Hepatocyte (in vitro differentiated cells): ENCODE measurements at regions not wholly inside any gene's neighbourhood (a gene's known extent, or its start where the extent isn't known, plus 50 kb on each side); places are given as distances from the start of the nearest gene placed in this dataset.

Source experiments
- DNase-seq: peaks from one replicate; pipeline ENCODE4 v3.0.0-alpha.2; 2016; ENCODE audit warnings: low spot score
- H2AFZ ChIP-seq: fragments of 200-600 bp; sonication (generic); 2 replicates; pipeline ENCODE4 v1.6.0; 2016; ENCODE audit warnings: antibody characterized with exemption, mild to moderate bottlenecking
- H3K27ac ChIP-seq: fragments of 200-600 bp; sonication (generic); 2 replicates; pipeline ENCODE4 v1.5.1; 2016; ENCODE audit warnings: mild to moderate bottlenecking
- H3K27me3 ChIP-seq: fragments of 200-600 bp; sonication (generic); 2 replicates; pipeline ENCODE4 v1.6.1; 2016
- H3K36me3 ChIP-seq: fragments of 200-600 bp; sonication (generic); replicated peaks from 2 replicates; pipeline ENCODE4 v1.5.1; 2016; ENCODE audit warnings: low read depth; ENCODE audit not compliant: insufficient read depth
- H3K4me1 ChIP-seq: fragments of 200-600 bp; sonication (generic); 2 replicates; pipeline ENCODE4 v1.5.1; 2016; ENCODE audit warnings: mild to moderate bottlenecking, moderate library complexity; ENCODE audit not compliant: insufficient read depth
- H3K4me2 ChIP-seq: fragments of 200-600 bp; sonication (generic); 2 replicates; pipeline ENCODE4 v1.6.0; 2016
- H3K4me3 ChIP-seq: fragments of 200-600 bp; sonication (generic); 2 replicates; pipeline ENCODE4 v1.5.1; 2016; ENCODE audit warnings: mild to moderate bottlenecking
- H3K79me2 ChIP-seq: fragments of 200-600 bp; sonication (generic); 2 replicates; pipeline ENCODE4 v1.6.0; 2017; ENCODE audit warnings: mild to moderate bottlenecking
- H3K9me2 ChIP-seq: fragments of 200-600 bp; sonication (generic); replicated peaks from 2 replicates; pipeline ENCODE4 v1.6.0; 2017; ENCODE audit warnings: mild to moderate bottlenecking; ENCODE audit not compliant: insufficient read depth
- H3K9me3 ChIP-seq: fragments of 200-600 bp; sonication (generic); 2 replicates; pipeline ENCODE4 v1.5.1; 2016; ENCODE audit warnings: low read depth, mild to moderate bottlenecking
- H4K20me1 ChIP-seq: fragments of 200-600 bp; sonication (generic); 2 replicates; pipeline ENCODE4 v1.6.0; 2016; ENCODE audit warnings: mild to moderate bottlenecking; ENCODE audit not compliant: insufficient read depth, poor library complexity, severe bottlenecking
- EZH2 ChIP-seq: fragments of 200-600 bp; sonication (generic); IDR thresholded peaks from 2 replicates; pipeline ENCODE4 v1.6.1; 2016; ENCODE audit warnings: antibody characterized with exemption, mild to moderate bottlenecking, borderline replicate concordance
- EZH2phosphoT487 ChIP-seq: fragments of 200-600 bp; sonication (generic); IDR thresholded peaks from one replicate; pipeline ENCODE4 v1.6.1; 2018; ENCODE audit warnings: antibody characterized with exemption, mild to moderate bottlenecking, low read depth, moderate library complexity; ENCODE audit not compliant: unreplicated experiment, severe bottlenecking
- WGBS: methylation state at CpG from one replicate; pipeline ENCODE4 v1.1.6; 2016; ENCODE audit warnings: low lambda C conversion rate; ENCODE audit errors: missing lambda C conversion rate; 5-methylcytosine and 5-hydroxymethylcytosine counted together
- TF ChIP-seq, protein P1 (sequence below): fragments of 200-600 bp; sonication (generic); IDR thresholded peaks from 2 replicates; pipeline ENCODE4 v1.5.1; 2016; ENCODE audit warnings: antibody characterized with exemption, mild to moderate bottlenecking; ENCODE audit not compliant: poor library complexity

DNA sequence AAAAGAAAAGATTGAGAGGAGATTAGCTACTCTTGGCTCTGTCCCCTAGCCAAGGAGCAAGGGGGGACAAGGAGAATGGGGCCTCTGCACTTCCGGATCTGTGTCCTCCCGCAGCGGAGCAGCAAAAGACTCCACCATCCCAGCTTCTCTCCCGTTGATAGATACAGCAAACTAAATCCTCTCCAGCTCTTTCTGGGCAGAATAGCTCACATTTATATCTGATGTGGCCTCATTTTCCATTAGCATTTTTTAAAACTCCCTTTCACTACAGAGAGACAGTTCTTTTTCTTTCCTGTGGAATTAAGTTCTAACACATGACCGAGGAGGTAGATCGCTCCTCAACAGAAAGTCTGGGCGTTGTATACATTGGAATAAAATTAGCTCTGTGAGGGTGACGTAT lies 260.9 kb upstream of the SOX4 start:
- 91% methylated on average over 8 of the region's 8 CpGs for WGBS
- no peaks in the 10 kb centered on the region for H3K36me3 ChIP-seq
- no peak overlapping the region for H3K4me3 ChIP-seq
- H3K27ac ChIP-seq, result no peak overlapping the region
- H3K27me3 ChIP-seq, result no peaks in the 10 kb centered on the region
- H3K4me2 ChIP-seq, result no peak overlapping the region
- no peaks in the 10 kb centered on the region for H4K20me1 ChIP-seq
- H3K79me2 ChIP-seq, result no peaks in the 10 kb centered on the region
- H3K9me2 ChIP-seq, result no peaks in the 10 kb centered on the region
- H2AFZ ChIP-seq, result no peak overlapping the region
- no peaks in the 10 kb centered on the region for H3K4me1 ChIP-seq
- no peak for DNase-seq
- no peaks in the 10 kb centered on the region for H3K9me3 ChIP-seq
- TF ChIP-seq EZH2phosphoT487 (no peak), EZH2 (no peak)
- TF ChIP-seq, protein P1, sequence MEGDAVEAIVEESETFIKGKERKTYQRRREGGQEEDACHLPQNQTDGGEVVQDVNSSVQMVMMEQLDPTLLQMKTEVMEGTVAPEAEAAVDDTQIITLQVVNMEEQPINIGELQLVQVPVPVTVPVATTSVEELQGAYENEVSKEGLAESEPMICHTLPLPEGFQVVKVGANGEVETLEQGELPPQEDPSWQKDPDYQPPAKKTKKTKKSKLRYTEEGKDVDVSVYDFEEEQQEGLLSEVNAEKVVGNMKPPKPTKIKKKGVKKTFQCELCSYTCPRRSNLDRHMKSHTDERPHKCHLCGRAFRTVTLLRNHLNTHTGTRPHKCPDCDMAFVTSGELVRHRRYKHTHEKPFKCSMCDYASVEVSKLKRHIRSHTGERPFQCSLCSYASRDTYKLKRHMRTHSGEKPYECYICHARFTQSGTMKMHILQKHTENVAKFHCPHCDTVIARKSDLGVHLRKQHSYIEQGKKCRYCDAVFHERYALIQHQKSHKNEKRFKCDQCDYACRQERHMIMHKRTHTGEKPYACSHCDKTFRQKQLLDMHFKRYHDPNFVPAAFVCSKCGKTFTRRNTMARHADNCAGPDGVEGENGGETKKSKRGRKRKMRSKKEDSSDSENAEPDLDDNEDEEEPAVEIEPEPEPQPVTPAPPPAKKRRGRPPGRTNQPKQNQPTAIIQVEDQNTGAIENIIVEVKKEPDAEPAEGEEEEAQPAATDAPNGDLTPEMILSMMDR, result no peak

DNA sequence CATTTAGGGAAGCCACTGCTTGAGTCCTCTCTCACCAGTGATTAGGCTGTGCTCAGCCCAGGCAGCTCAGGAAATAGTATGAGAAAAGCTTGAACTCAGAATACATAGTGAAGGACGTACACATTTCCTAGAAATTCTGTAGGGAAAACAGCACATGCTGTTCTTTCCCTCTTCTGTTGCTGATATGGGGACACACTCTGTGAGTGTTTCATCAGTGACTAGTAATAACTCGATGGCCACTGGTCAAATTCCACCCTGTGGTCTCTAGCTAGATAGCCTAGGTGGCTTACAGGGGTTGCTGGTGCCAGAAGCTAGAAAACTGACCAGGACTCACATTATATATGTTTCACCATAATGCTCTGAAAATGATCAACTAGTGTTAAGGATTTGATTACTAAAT lies 259.8 kb upstream of the SOX4 start:
- no peak overlapping the region for H3K4me3 ChIP-seq
- no peaks in the 10 kb centered on the region for H3K79me2 ChIP-seq
- no peaks in the 10 kb centered on the region for H4K20me1 ChIP-seq
- H3K4me1 ChIP-seq, result no peaks in the 10 kb centered on the region
- TF ChIP-seq, protein P1, result no peak
- TF ChIP-seq EZH2, result no peak
- no peak for TF ChIP-seq EZH2phosphoT487
- no peaks in the 10 kb centered on the region for H3K9me3 ChIP-seq
- H3K36me3 ChIP-seq, result no peaks in the 10 kb centered on the region
- no peaks in the 10 kb centered on the region for H3K9me2 ChIP-seq
- no peak overlapping the region for H3K27ac ChIP-seq
- 75% methylated on average over 2 of the region's 2 CpGs for WGBS
- H3K4me2 ChIP-seq, result no peak overlapping the region
- no peak overlapping the region for H2AFZ ChIP-seq
- DNase-seq, result no peak
- H3K27me3 ChIP-seq, result no peaks in the 10 kb centered on the region

DNA sequence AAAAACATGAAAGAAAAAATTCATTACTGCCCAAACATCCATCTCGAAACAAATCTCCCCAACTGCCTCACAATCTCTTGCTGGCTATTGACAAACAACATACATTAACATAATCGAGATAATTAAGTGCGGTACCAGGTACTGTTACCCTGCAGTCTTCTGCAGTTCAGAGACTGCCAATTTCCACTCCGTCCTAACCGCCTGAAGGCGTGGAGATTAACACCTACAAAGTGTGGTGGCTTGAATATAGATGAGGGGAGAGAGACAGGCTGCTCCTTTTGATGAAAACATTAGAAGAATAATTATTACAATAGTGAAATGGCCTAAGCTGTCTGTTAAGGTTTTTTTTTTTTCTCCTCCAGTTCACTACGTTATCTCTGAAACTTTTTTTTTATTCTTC lies 258.9 kb upstream of the SOX4 start:
- no peaks in the 10 kb centered on the region for H4K20me1 ChIP-seq
- no peak overlapping the region for H3K4me2 ChIP-seq
- no peak overlapping the region for H2AFZ ChIP-seq
- no peaks in the 10 kb centered on the region for H3K4me1 ChIP-seq
- DNase-seq, result no peak
- no peak for TF ChIP-seq EZH2phosphoT487
- TF ChIP-seq EZH2, result no peak
- TF ChIP-seq, protein P1, result no peak
- no peaks in the 10 kb centered on the region for H3K79me2 ChIP-seq
- no peak overlapping the region for H3K4me3 ChIP-seq
- 88% methylated on average over 7 of the region's 7 CpGs for WGBS
- H3K27ac ChIP-seq, result no peak overlapping the region
- H3K27me3 ChIP-seq, result no peaks in the 10 kb centered on the region
- no peaks in the 10 kb centered on the region for H3K36me3 ChIP-seq
- no peaks in the 10 kb centered on the region for H3K9me3 ChIP-seq
- H3K9me2 ChIP-seq, result no peaks in the 10 kb centered on the region

DNA sequence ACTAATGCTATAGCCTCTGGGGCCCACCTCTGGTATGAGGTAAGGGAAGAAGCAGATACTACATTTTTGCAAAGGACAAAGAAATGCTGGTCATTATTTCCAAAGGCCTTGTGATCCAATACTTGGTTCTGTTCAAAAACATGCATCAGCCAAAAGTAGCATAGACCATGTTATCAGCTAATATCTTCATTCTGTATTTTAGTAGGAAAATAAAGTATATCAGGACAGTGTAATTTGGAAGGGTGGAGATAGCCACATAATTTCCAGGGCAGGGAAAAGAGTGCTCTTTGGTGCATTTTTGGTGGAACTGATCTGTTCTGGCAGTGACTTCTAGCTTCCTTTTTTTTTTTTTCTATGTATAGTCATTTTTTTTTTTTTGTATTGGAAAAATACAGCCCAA lies 258.0 kb upstream of the SOX4 start:
- no peak for TF ChIP-seq EZH2
- TF ChIP-seq, protein P1, result no peak
- TF ChIP-seq EZH2phosphoT487, result no peak
- no peak overlapping the region for H3K4me3 ChIP-seq
- DNase-seq, result no peak
- no peaks in the 10 kb centered on the region for H3K27me3 ChIP-seq
- H3K4me2 ChIP-seq, result no peak overlapping the region
- no peaks in the 10 kb centered on the region for H3K36me3 ChIP-seq
- no peaks in the 10 kb centered on the region for H3K4me1 ChIP-seq
- no peaks in the 10 kb centered on the region for H3K9me2 ChIP-seq
- no peak overlapping the region for H2AFZ ChIP-seq
- H3K9me3 ChIP-seq, result no peaks in the 10 kb centered on the region
- no peaks in the 10 kb centered on the region for H4K20me1 ChIP-seq
- H3K27ac ChIP-seq, result no peak overlapping the region
- no peaks in the 10 kb centered on the region for H3K79me2 ChIP-seq
